Spleen (tissue), 11 donors: ENCODE measurements at regions not wholly inside any gene's neighbourhood (a gene's known extent, or its start where the extent isn't known, plus 50 kb on each side); places are given as distances from the start of the nearest gene placed in this dataset.

Experiments used
- DNase-seq: peaks from one replicate; pipeline ENCODE4 v3.0.0-alpha.2; 2020
- H3K27ac ChIP-seq, 8 donors: fragments of 200-600 bp; sonication (generic) in 7 of 8; 1 replicate in 4 of 8; 2 replicates in 4 of 8; pipeline versions ENCODE4 v1.5.0 to v1.8.0; 2016 to 2021; ENCODE audit warnings: inconsistent platforms in 4 of 8, mild to moderate bottlenecking in 4 of 8, moderate library complexity in 1 of 8
- H3K27me3 ChIP-seq, 7 donors: fragments of 200-600 bp; sonication (generic) in 6 of 7; replicated peaks in 1 of 7; 1 replicate in 4 of 7; 2 replicates in 3 of 7; pipeline versions ENCODE4 v1.5.0 to v1.8.0; 2016 to 2021; ENCODE audit warnings: inconsistent platforms in 3 of 7, mild to moderate bottlenecking in 1 of 7
- H3K36me3 ChIP-seq, 6 donors: fragments of 200-600 bp; sonication (generic) in 5 of 6; 1 replicate in 4 of 6; 2 replicates in 2 of 6; pipeline versions ENCODE4 v1.5.0 to v1.8.0; 2016 to 2021; ENCODE audit warnings: inconsistent platforms in 2 of 6
- H3K4me1 ChIP-seq, 6 donors: fragments of 200-600 bp; sonication (generic) in 5 of 6; 1 replicate in 3 of 6; 2 replicates in 3 of 6; pipeline versions ENCODE4 v1.5.0 to v1.8.0; 2016 to 2021; ENCODE audit warnings: inconsistent platforms in 3 of 6
- H3K4me3 ChIP-seq, 8 donors: fragments of 200-600 bp; sonication (generic) in 7 of 8; 1 replicate in 4 of 8; 2 replicates in 4 of 8; pipeline versions ENCODE4 v1.5.0 to v1.8.0; 2016 to 2021; ENCODE audit warnings: inconsistent platforms in 4 of 8, mild to moderate bottlenecking in 4 of 8, moderate library complexity in 2 of 8
- H3K9me3 ChIP-seq, 8 donors: fragments of 200-600 bp; sonication (generic) in 7 of 8; 1 replicate in 4 of 8; 2 replicates in 4 of 8; pipeline versions ENCODE4 v1.5.0 to v1.8.0; 2016 to 2021; ENCODE audit warnings: inconsistent platforms in 4 of 8
- POLR2A ChIP-seq, 3 donors: fragments of 450-650 bp; IDR thresholded peaks; one replicate each; pipeline ENCODE4 v1.5.1; 2017; ENCODE audit warnings: antibody characterized with exemption in 3 of 3, mild to moderate bottlenecking in 1 of 3
- POLR2AphosphoS5 ChIP-seq, 3 donors: sonication (generic); formaldehyde crosslinking; IDR thresholded peaks; one replicate each; pipeline ENCODE4 v1.5.1; 2017; ENCODE audit warnings: antibody characterized with exemption in 3 of 3
- WGBS, 5 donors: extraction: QIAGEN DNeasy Blood & Tissue Kit in 3 of 5; methylation state at CpG; one replicate each; pipeline versions ENCODE4 v1.1.5 to v1.1.7; 2013 to 2018; 5-methylcytosine and 5-hydroxymethylcytosine counted together
- intact Hi-C: fragments of 100-400 bp; cut with DNase I; formaldehyde crosslinking; loops from one replicate; pipeline ENCODE4 v1.15.0; 2023; ENCODE audit warnings: low total_unique reads
- TF ChIP-seq, protein P1 (sequence below), 11 experiments: fragments of 200-600 bp in 7 of 11; fragments of 450-650 bp in 4 of 11; sonication (generic) in 4 of 11; IDR thresholded peaks in 8 of 11; conservative IDR thresholded peaks in 3 of 11; 1 replicate in 7 of 11; 2 replicates in 4 of 11; pipeline versions ENCODE4 v1.4.0 to v1.8.0; 2016 to 2021; ENCODE audit warnings: antibody characterized with exemption in 11 of 11, inconsistent platforms in 4 of 11, mild to moderate bottlenecking in 1 of 11
- donor health status: healthy with polysubstance abuse.
- donor health status: DM: no; HTN: no; CAD: no; lungs with moderate emphysema.
- donor health status: DM: no; HTN: no; CAD: no.
- donor health status: Bipolar disorder and iron deficiency.
- donor health status: healthy.
- donor health status: DM: no; HTN: no; CAD: no.
- donor health status: DM: yes; HTN: yes; CAD: no.

DNA sequence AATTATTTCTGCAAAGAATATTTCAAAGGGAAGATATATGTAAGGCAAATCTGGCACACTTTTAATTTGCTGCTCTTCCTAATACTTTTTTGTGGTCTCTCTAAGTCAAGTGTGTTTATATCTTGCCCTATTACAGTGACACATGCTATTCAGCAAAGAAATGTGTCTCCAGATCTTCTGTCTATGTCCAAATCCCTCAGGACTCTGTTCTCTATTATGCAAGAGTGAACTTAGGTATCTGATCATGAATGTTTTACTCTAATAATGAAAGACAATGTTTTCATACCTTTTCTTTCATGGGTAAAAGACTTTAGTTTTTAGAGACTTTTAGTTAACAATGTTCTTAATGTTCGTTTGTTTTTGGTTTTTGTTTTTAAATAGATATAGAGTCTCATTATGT lies 255.4 kb upstream of the DAB2 start:
- Histone ChIP-seq H3K36me3 (no peaks in the 10 kb centered on the region), H3K27ac (no peak overlapping the region), H3K27me3 (no peaks in the 10 kb centered on the region), H3K9me3 (no peaks in the 10 kb centered on the region), H3K4me3 (no peak overlapping the region), H3K4me1 (no peaks in the 10 kb centered on the region)
- WGBS, 5 donors, result 66 to 78% (median 70%) methylated on average over 1 of the region's 1 CpG
- no peak for TF ChIP-seq POLR2AphosphoS5 (IDR thresholded peaks at IDR 0.05)
- TF ChIP-seq, protein P1, sequence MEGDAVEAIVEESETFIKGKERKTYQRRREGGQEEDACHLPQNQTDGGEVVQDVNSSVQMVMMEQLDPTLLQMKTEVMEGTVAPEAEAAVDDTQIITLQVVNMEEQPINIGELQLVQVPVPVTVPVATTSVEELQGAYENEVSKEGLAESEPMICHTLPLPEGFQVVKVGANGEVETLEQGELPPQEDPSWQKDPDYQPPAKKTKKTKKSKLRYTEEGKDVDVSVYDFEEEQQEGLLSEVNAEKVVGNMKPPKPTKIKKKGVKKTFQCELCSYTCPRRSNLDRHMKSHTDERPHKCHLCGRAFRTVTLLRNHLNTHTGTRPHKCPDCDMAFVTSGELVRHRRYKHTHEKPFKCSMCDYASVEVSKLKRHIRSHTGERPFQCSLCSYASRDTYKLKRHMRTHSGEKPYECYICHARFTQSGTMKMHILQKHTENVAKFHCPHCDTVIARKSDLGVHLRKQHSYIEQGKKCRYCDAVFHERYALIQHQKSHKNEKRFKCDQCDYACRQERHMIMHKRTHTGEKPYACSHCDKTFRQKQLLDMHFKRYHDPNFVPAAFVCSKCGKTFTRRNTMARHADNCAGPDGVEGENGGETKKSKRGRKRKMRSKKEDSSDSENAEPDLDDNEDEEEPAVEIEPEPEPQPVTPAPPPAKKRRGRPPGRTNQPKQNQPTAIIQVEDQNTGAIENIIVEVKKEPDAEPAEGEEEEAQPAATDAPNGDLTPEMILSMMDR (IDR thresholded peaks at IDR 0.05 in 8 of 11, conservative IDR thresholded peaks at IDR 0.05 in 3 of 11), result no peak
- no peak for TF ChIP-seq POLR2A (IDR thresholded peaks at IDR 0.05)
- intact Hi-C loops, result no loop called here
- no peak for DNase-seq

DNA sequence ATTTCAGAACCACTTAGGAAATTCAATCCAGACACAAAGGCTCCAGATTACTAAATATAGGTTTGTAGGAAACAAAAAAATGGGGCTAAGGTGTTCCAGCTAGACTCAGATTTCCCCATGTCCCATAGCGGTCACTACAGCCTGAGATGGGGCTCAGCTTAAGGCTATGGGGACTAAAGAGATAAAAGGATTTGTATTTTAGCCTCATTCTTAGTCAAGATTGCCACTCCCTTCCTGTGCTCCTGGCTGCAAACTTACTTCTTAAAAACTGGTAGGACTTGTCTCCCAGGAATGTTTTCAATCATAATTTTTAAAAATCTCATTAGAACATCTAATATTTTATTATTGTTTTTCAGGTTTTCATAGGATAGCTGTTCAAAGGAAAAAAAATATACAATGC lies 253.8 kb upstream of the DAB2 start:
- TF ChIP-seq POLR2AphosphoS5 (IDR thresholded peaks at IDR 0.05), result no peak
- TF ChIP-seq, protein P1 (IDR thresholded peaks at IDR 0.05 in 8 of 11, conservative IDR thresholded peaks at IDR 0.05 in 3 of 11), result no peak
- TF ChIP-seq POLR2A (IDR thresholded peaks at IDR 0.05), result no peak
- no peaks in the 10 kb centered on the region for H3K27me3 ChIP-seq
- no peak for DNase-seq
- no peaks in the 10 kb centered on the region for H3K36me3 ChIP-seq
- H3K4me1 ChIP-seq, result no peaks in the 10 kb centered on the region
- intact Hi-C loops, result no loop called here
- H3K27ac ChIP-seq, result no peak overlapping the region
- no peak overlapping the region for H3K4me3 ChIP-seq
- H3K9me3 ChIP-seq, result no peaks in the 10 kb centered on the region
- 79 to 96% (median 83%) methylated on average over 1 of the region's 1 CpG for WGBS, 5 donors

DNA sequence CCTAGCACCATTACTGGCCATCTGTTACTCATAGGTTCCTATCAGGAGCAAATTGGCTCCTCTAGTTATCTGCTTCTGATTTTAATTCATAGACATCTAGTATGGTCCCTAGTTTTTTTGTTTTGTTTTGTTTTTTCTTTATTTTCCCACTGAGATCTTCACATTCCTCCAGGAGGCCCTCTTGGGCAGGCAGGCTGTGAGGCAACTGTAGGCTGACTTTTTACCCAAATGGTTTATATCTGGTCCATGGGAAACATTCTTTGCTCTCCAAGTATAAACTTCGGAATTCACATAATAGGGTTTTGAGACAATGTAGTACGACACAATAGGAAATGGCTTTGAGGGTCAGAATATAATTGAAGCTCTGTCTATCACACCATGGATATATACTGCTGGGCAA lies 250.9 kb upstream of the DAB2 start:
- no peaks in the 10 kb centered on the region for H3K4me1 ChIP-seq
- WGBS, 5 donors, result 68 to 76% (median 74%) methylated on average over 2 of the region's 2 CpGs
- H3K36me3 ChIP-seq, result no peaks in the 10 kb centered on the region
- H3K27me3 ChIP-seq, result no peaks in the 10 kb centered on the region
- H3K9me3 ChIP-seq, result no peaks in the 10 kb centered on the region
- H3K27ac ChIP-seq, result no peak overlapping the region
- TF ChIP-seq, protein P1 (IDR thresholded peaks at IDR 0.05 in 8 of 11, conservative IDR thresholded peaks at IDR 0.05 in 3 of 11), result no peak
- TF ChIP-seq POLR2A (IDR thresholded peaks at IDR 0.05) (no peak), POLR2AphosphoS5 (IDR thresholded peaks at IDR 0.05) (no peak)
- DNase-seq, result no peak
- intact Hi-C loops, result no loop called here
- no peak overlapping the region for H3K4me3 ChIP-seq

DNA sequence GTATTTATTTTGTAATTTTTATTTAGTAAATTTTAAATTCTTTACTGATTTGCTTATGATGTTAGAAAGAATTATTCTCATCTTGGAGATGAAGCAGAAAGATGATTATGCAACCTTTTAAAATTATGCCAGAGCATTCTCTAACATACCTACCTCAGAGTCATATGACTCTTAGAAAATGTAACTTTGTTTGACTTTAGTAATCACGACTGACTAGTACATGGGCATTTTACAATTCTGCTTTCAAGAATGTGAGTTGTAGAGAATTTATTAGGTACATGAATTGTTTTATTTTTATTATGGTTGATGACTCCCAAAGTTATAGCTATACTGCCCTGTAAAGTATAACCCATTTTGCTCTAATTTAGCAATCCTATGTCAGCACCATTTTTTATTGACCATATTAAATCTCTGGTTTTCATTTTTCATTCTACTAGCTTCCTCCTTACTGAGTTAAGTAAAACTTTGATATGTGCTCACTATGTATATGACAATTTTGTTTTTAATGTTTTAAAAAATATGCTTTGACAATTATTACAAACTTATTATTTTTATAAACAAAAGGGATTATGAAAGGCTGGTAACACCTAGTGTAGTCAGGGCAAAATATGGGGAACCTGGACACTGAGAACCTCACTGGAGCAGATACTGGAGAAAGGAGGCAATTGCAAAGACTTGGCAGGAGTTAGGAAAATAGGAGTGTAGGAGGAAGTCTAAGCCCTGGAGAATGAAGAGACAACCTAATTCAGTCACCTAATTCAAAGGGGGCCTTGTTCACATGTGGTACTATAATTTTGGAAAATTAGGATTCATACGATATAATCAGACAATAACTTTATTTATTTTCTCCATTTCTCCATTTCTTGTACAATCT lies 249.7 kb upstream of the DAB2 start:
- no peaks in the 10 kb centered on the region for H3K36me3 ChIP-seq
- no peak for DNase-seq
- no peak overlapping the region for H3K4me3 ChIP-seq
- H3K4me1 ChIP-seq, result no peaks in the 10 kb centered on the region
- TF ChIP-seq POLR2AphosphoS5 (IDR thresholded peaks at IDR 0.05) (no peak), POLR2A (IDR thresholded peaks at IDR 0.05) (no peak)
- TF ChIP-seq, protein P1 (IDR thresholded peaks at IDR 0.05 in 8 of 11, conservative IDR thresholded peaks at IDR 0.05 in 3 of 11), result no peak
- H3K27me3 ChIP-seq, result no peaks in the 10 kb centered on the region
- intact Hi-C loops, result no loop called here
- WGBS, 5 donors, result 79 to 90% (median 84%) methylated on average over 2 of the region's 2 CpGs
- no peaks in the 10 kb centered on the region for H3K9me3 ChIP-seq
- no peak overlapping the region for H3K27ac ChIP-seq
